Ishikawa (cell line): ENCODE measurements at regions not wholly inside any gene's neighbourhood (a gene's known extent, or its start where the extent isn't known, plus 50 kb on each side); places are given as distances from the start of the nearest gene placed in this dataset.

Experiments
- EGR1 ChIP-seq: IDR thresholded peaks from 2 replicates; pipeline ENCODE4 v1.6.1; 2012
- RAD21 ChIP-seq: IDR thresholded peaks from 2 replicates; pipeline ENCODE4 v1.6.1; 2012; ENCODE audit warnings: low read depth
- REST ChIP-seq: IDR thresholded peaks from 2 replicates; pipeline ENCODE4 v1.6.1; 2012; ENCODE audit warnings: low read depth, mild to moderate bottlenecking
- TAF1 ChIP-seq: IDR thresholded peaks from 2 replicates; pipeline ENCODE4 v1.6.1; 2012; ENCODE audit warnings: low read depth, mild to moderate bottlenecking
- TEAD4 ChIP-seq: IDR thresholded peaks from 2 replicates; pipeline ENCODE4 v1.6.1; 2012

DNA sequence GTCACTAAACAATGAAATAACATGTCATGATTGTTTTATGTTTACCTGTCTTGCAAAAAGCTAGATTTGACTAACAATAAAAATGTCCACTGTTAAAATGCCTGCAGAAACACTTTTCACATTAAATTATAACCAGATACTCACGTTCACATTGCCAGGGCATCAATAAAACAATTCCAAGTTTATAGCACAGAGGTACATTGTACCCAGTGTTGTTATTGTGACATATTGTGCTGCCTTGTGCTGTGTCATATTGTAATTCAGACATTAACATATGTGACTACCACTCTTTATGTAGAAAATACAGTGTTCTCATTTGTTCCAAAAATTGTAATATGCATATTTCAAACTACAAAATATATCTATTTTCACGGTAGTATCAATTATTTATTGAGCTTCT lies 766.1 kb downstream of the NCAM2 start:
- TF ChIP-seq TAF1 (no peak), REST (no peak), RAD21 (no peak), TEAD4 (no peak), EGR1 (no peak)
